ENCODE measurements at regions not wholly inside any gene's neighbourhood (a gene's known extent, or its start where the extent isn't known, plus 50 kb on each side); places are given as distances from the start of the nearest gene placed in this dataset.

DNA sequence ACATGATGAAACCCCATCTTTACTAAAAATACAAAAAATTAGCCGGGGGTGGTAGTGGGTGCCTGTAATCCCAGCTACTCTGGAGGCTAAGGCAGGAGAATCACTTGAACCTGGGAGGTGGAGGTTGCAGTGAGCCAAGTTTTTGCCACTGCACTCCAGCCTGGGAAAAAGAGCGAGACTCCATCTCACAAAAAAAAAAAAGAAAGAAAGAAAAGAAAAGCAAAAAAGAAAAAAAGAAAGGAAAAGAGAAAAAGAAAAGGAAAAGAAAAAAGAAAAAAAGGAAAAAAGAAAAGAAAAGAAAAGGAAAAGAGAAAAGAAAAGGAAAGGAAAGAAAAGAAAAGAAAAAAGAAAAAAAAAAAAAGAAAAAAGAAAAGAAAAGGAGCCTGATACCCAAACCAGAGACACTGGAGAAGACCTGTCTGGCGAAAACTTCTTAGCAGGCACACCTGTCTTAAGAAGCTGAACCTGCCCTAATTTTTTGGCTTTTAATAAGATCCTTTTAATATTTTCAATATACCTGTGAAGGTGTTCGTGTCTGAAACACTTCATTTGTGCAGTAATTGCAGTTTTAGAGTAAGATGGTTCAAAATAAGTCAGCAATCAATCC, 164.7 kb upstream of the IRX2 start:
- Histone ChIP-seq H2AK5ac (ENCODE audit: low read depth, low read length) (no peak overlapping the region), H3K4me3 (ENCODE audit: extremely low read depth in 1 of 4, insufficient read depth in 2 of 4, low read depth in 3 of 4, low read length in 4 of 4) (no peak overlapping the region), H3K4me2 (ENCODE audit: insufficient read depth in 1 of 2, low read depth in 2 of 2, low read length in 2 of 2) (peak overlapping the region in 1 of 2 experiments; percentile 75; a peak in 1 of 4 replicates), H3K56ac (replicated peaks; ENCODE audit: insufficient read length, low read depth, low read length) (no peak overlapping the region), H3K23ac (ENCODE audit: insufficient read length) (no peak overlapping the region), H2BK5ac (ENCODE audit: low read depth, low read length) (no peak overlapping the region), H3K9ac (replicated peaks in 1 of 4; ENCODE audit: extremely low read depth in 1 of 4, low read depth in 3 of 4, low read length in 3 of 4) (no peak overlapping the region), H3K4me1 (replicated peaks in 1 of 4; ENCODE audit: control insufficient read depth in 3 of 4, insufficient read depth in 4 of 4, low read length in 3 of 4) (peaks cover 3 to 17% (median 4%) of the 10 kb centered on the region in 4 experiments; a peak in 5 of 7 replicates), H4K20me1 (replicated peaks in 1 of 2; ENCODE audit: control insufficient read depth in 1 of 2, insufficient read depth in 2 of 2, low read length in 2 of 2) (no peaks in the 10 kb centered on the region), H3K4ac (replicated peaks; ENCODE audit: insufficient read length, low read depth, low read length) (no peak overlapping the region), H4K91ac (replicated peaks; ENCODE audit: insufficient read length, low read length) (no peak overlapping the region), H3K9me3 (ENCODE audit: insufficient read depth in 2 of 2, low read depth in 1 of 2, low read length in 1 of 2) (no peaks in the 10 kb centered on the region), H3K14ac (ENCODE audit: insufficient read length) (no peak overlapping the region), H3K27ac (ENCODE audit: low read depth, low read length) (no peak overlapping the region), H2AFZ (ENCODE audit: low read length) (no peak overlapping the region), H2BK12ac (ENCODE audit: low read depth, low read length) (no peak overlapping the region), H2BK15ac (ENCODE audit: low read length) (no peak overlapping the region), H3K18ac (ENCODE audit: extremely low read depth, low read length) (no peak overlapping the region), H4K5ac (ENCODE audit: insufficient read length, low read depth, low read length) (no peak overlapping the region), H4K8ac (ENCODE audit: extremely low read depth, insufficient read depth, low read length) (no peak overlapping the region), H3K27me3 (replicated peaks in 1 of 4; ENCODE audit: control insufficient read depth in 3 of 4, extremely low read depth in 1 of 4, insufficient read depth in 3 of 4, low read length in 3 of 4) (peaks cover 0 to 2% (median 0%) of the 10 kb centered on the region in 4 experiments; a peak in 4 of 7 replicates), H2BK120ac (replicated peaks; ENCODE audit: low read depth, low read length) (no peak overlapping the region), H3K23me2 (ENCODE audit: low read depth, low read length) (peaks cover 3% of the 10 kb centered on the region; the same call in 1 of the 2 replicates), H3K79me2 (ENCODE audit: control insufficient read depth in 1 of 2, insufficient read depth in 2 of 2, low read length in 2 of 2) (no peaks in the 10 kb centered on the region), H2BK20ac (ENCODE audit: low read length) (no peak overlapping the region), H3K79me1 (ENCODE audit: low read depth, low read length) (no peaks in the 10 kb centered on the region), H3K36me3 (ENCODE audit: control insufficient read depth in 2 of 4, insufficient read depth in 4 of 4, low read length in 3 of 4) (no peaks in the 10 kb centered on the region)
- 85% methylated on average over 4 of the region's 4 CpGs; no CpG with 5 or more reads in 1 of the 2 experiments for WGBS, 2 experiments (ENCODE audit: extremely low coverage in 1 of 2, insufficient coverage in 1 of 2, insufficient read length in 1 of 2, insufficient replicate concordance in 2 of 2, low coverage in 1 of 2, low lambda C conversion rate in 2 of 2, missing lambda C conversion rate in 1 of 2)
- ChIA-PET CTCF (ENCODE audit: partially characterized antibody) (interaction anchor here (0.6 to 1.2 kb wide), 4 partner anchors 14 to 1178 kb away, joined by 3 read pairs; no protein-coding TSS in a partner anchor), POLR2A (ENCODE audit: partially characterized antibody) (interaction anchor here (0.6 kb wide), 1 partner anchor 679 kb away, joined by 3 read pairs; the partner anchor contains the start of gene IRX1)
- DNase-seq (ENCODE audit: low read depth in 1 of 2, low spot score in 2 of 2) = no peak
- no peak for FAIRE-seq
- TF ChIP-seq TAF1 (IDR thresholded peaks at IDR 0.05; ENCODE audit: low read depth, low read length) (no peak), SAP30 (IDR thresholded peaks at IDR 0.05; ENCODE audit: insufficient read depth, insufficient replicate concordance, low read length) (no peak), EGR1 (IDR thresholded peaks at IDR 0.05; ENCODE audit: borderline replicate concordance, low read depth, low read length) (no peak)
